ENCODE measurements at regions not wholly inside any gene's neighbourhood (a gene's known extent, or its start where the extent isn't known, plus 50 kb on each side); places are given as distances from the start of the nearest gene placed in this dataset.

- no peak for DNase-seq
- no peak for TF ChIP-seq CTCF (IDR thresholded peaks at IDR 0.05)
Observed at GRCh38 chr18:68427951-68428401, 286.9 kb downstream of the TMX3 start.

GRCh38 chr18:68426731-68427315 lies 288.1 kb downstream of the TMX3 start:
- intact Hi-C loops (cut with DNase I; ENCODE audit: low total_unique reads) = no loop called here
- H3K4me3 ChIP-seq = no peak overlapping the region
- no peak for TF ChIP-seq CTCF (IDR thresholded peaks at IDR 0.05)
- no peaks in the 10 kb centered on the region for H3K4me1 ChIP-seq
- H3K9me3 ChIP-seq = no peaks in the 10 kb centered on the region
- no peak overlapping the region for H3K27ac ChIP-seq
- no peaks in the 10 kb centered on the region for H3K36me3 ChIP-seq
- no peaks in the 10 kb centered on the region for H3K27me3 ChIP-seq
- no peak for DNase-seq

More at GRCh38 chr18:68427951-68428401, 286.9 kb downstream of the TMX3 start:
- Histone ChIP-seq H3K27me3 (no peaks in the 10 kb centered on the region), H3K27ac (no peak overlapping the region), H3K36me3 (no peaks in the 10 kb centered on the region), H3K4me1 (no peaks in the 10 kb centered on the region), H3K9me3 (no peaks in the 10 kb centered on the region), H3K4me3 (no peak overlapping the region)
- intact Hi-C loops (cut with DNase I; ENCODE audit: low total_unique reads) = no loop called here

- intact Hi-C loops (cut with DNase I; ENCODE audit: low total_unique reads) = no loop called here
- no peak for DNase-seq
- H3K27me3 ChIP-seq = no peaks in the 10 kb centered on the region
- no peaks in the 10 kb centered on the region for H3K36me3 ChIP-seq
- no peak for TF ChIP-seq CTCF (IDR thresholded peaks at IDR 0.05)
- no peaks in the 10 kb centered on the region for H3K9me3 ChIP-seq
- H3K4me3 ChIP-seq = no peak overlapping the region
- H3K27ac ChIP-seq = no peak overlapping the region
- H3K4me1 ChIP-seq = no peaks in the 10 kb centered on the region
Observed at GRCh38 chr18:68418881-68419280, 296.0 kb downstream of the TMX3 start.

- H3K36me3 ChIP-seq = no peaks in the 10 kb centered on the region
- H3K4me3 ChIP-seq = no peak overlapping the region
- DNase-seq = no peak
- no peaks in the 10 kb centered on the region for H3K27me3 ChIP-seq
- TF ChIP-seq CTCF (IDR thresholded peaks at IDR 0.05) = no peak
- no peaks in the 10 kb centered on the region for H3K4me1 ChIP-seq
- intact Hi-C loops (cut with DNase I; ENCODE audit: low total_unique reads) = no loop called here
- H3K9me3 ChIP-seq = no peaks in the 10 kb centered on the region
- no peak overlapping the region for H3K27ac ChIP-seq
Observed at GRCh38 chr18:68418226-68418868, 296.6 kb downstream of the TMX3 start.

GRCh38 chr18:68417826-68418225 lies 297.1 kb downstream of the TMX3 start:
- DNase-seq = no peak
- Histone ChIP-seq H3K36me3 (no peaks in the 10 kb centered on the region), H3K9me3 (no peaks in the 10 kb centered on the region), H3K27me3 (no peaks in the 10 kb centered on the region), H3K27ac (no peak overlapping the region), H3K4me3 (no peak overlapping the region), H3K4me1 (no peaks in the 10 kb centered on the region)
- TF ChIP-seq CTCF (IDR thresholded peaks at IDR 0.05) = no peak
- intact Hi-C loops (cut with DNase I; ENCODE audit: low total_unique reads) = no loop called here
